C4-2B (cell line): ENCODE measurements at regions not wholly inside any gene's neighbourhood (a gene's known extent, or its start where the extent isn't known, plus 50 kb on each side); places are given as distances from the start of the nearest gene placed in this dataset.

Experiments used
- ZFX ChIP-seq: fragments of 450-650 bp; IDR thresholded peaks from 2 replicates; pipeline ENCODE4 v1.6.1; 2017
- TF ChIP-seq, protein P1 (sequence below): fragments of 450-650 bp; conservative IDR thresholded peaks from 2 replicates; pipeline ENCODE4 v1.5.1; 2017; ENCODE audit warnings: mild to moderate bottlenecking

DNA sequence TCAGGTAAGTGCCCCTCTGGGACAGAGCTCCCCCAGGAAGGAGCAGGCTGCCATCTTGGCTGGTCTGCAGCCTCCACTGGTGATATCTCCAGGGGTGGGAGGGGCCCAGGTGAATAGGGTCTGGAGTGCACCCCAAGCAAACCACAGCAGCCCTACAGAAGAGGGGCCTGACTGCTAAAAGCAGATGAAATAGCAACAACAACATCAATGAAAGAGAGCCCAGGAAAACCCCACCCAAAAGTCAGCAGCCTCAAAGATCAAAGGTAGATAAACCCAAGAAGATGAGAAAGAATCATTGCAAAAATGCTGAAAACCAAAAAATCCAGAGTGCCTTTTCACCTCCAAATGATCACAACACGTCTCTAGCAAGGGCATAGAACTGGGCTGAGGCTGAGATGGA is 92.5 kb upstream of the PAGE3 start:
- TF ChIP-seq, protein P1, sequence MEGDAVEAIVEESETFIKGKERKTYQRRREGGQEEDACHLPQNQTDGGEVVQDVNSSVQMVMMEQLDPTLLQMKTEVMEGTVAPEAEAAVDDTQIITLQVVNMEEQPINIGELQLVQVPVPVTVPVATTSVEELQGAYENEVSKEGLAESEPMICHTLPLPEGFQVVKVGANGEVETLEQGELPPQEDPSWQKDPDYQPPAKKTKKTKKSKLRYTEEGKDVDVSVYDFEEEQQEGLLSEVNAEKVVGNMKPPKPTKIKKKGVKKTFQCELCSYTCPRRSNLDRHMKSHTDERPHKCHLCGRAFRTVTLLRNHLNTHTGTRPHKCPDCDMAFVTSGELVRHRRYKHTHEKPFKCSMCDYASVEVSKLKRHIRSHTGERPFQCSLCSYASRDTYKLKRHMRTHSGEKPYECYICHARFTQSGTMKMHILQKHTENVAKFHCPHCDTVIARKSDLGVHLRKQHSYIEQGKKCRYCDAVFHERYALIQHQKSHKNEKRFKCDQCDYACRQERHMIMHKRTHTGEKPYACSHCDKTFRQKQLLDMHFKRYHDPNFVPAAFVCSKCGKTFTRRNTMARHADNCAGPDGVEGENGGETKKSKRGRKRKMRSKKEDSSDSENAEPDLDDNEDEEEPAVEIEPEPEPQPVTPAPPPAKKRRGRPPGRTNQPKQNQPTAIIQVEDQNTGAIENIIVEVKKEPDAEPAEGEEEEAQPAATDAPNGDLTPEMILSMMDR, result no peak
- TF ChIP-seq ZFX, result no peak
